Adrenal gland (tissue), 9 donors: ENCODE measurements at regions not wholly inside any gene's neighbourhood (a gene's known extent, or its start where the extent isn't known, plus 50 kb on each side); places are given as distances from the start of the nearest gene placed in this dataset.
A peak's percentile ranks its signal among the peaks of the same experiment; 100 is the strongest.

Experiments
- DNase-seq, 7 donors: peaks; one replicate each; pipeline ENCODE4 v3.0.0-alpha.2; 2019 to 2020
- H3K27ac ChIP-seq, 5 donors: fragments of 200-600 bp; sonication (generic) in 4 of 5; 1 replicate in 3 of 5; 2 replicates in 2 of 5; pipeline versions ENCODE4 v1.5.1 to v1.8.0; 2016 to 2020; ENCODE audit warnings: mild to moderate bottlenecking in 1 of 5
- H3K27me3 ChIP-seq: fragments of 200-600 bp; 2 replicates; pipeline ENCODE4 v1.8.0; 2021
- H3K36me3 ChIP-seq, 2 donors: fragments of 200-600 bp; replicated peaks in 1 of 2; 1 replicate in 1 of 2; 2 replicates in 1 of 2; pipeline versions ENCODE4 v1.5.1 to v1.8.0; 2018 to 2022
- H3K4me1 ChIP-seq, 2 donors: fragments of 200-600 bp; replicated peaks in 1 of 2; 1 replicate in 1 of 2; 2 replicates in 1 of 2; pipeline versions ENCODE4 v1.5.1 to v1.8.0; 2018 to 2021
- H3K4me3 ChIP-seq, 4 donors: fragments of 200-600 bp; sonication (generic) in 3 of 4; one replicate each; pipeline ENCODE4 v1.5.1; 2016 to 2018
- H3K9me3 ChIP-seq, 3 donors: fragments of 200-600 bp; sonication (generic) in 1 of 3; replicated peaks in 1 of 3; 1 replicate in 2 of 3; 2 replicates in 1 of 3; pipeline versions ENCODE4 v1.5.1 to v1.8.0; 2016 to 2021
- CTCF ChIP-seq, 6 experiments: fragments of 450-650 bp in 4 of 6; fragments of 200-600 bp in 2 of 6; sonication (generic) in 1 of 6; IDR thresholded peaks; 1 replicate in 5 of 6; 2 replicates in 1 of 6; pipeline versions ENCODE4 v1.5.1 to v1.8.0; 2016 to 2021; ENCODE audit warnings: antibody characterized with exemption in 6 of 6, mild to moderate bottlenecking in 2 of 6, moderate library complexity in 1 of 6
- POLR2A ChIP-seq, 2 donors: fragments of 450-650 bp; IDR thresholded peaks; one replicate each; pipeline ENCODE4 v1.6.1; 2017; ENCODE audit warnings: antibody characterized with exemption in 2 of 2, mild to moderate bottlenecking in 2 of 2, moderate library complexity in 1 of 2
- WGBS, 4 donors: extraction: QIAGEN DNeasy Blood & Tissue Kit in 2 of 4; methylation state at CpG; one replicate each; pipeline versions ENCODE4 v1.1.5 to v1.1.7; 2013 to 2017; 5-methylcytosine and 5-hydroxymethylcytosine counted together
- intact Hi-C, 2 donors: fragments of 100-400 bp; cut with DNase I; formaldehyde crosslinking; loops; one replicate each; pipeline versions ENCODE4 v1.14.1 to v1.15.0; 2022 to 2023
- donor health status: healthy with polysubstance abuse.
- donor health status: Bipolar disorder and iron deficiency.
- donor health status: DM: yes; HTN: yes; CAD: no.
- donor health status: DM: no; HTN: no; CAD: no.
- donor health status: DM: no; HTN: no; CAD: no.

GRCh38 chr13:90806892-90807291, 540.6 kb upstream of the MIR17HG start:
- intact Hi-C loops: no loop called here
- H3K27ac ChIP-seq: no peak overlapping the region
- WGBS, 4 donors: 71 to 89% (median 84%) methylated on average over 2 of the region's 2 CpGs
- TF ChIP-seq POLR2A (IDR thresholded peaks at IDR 0.05): no peak
- TF ChIP-seq CTCF (IDR thresholded peaks at IDR 0.05): no peak
- no peak overlapping the region for H3K4me3 ChIP-seq
- no peaks in the 10 kb centered on the region for H3K27me3 ChIP-seq
- DNase-seq: no peak
- H3K9me3 ChIP-seq: no peaks in the 10 kb centered on the region
- no peaks in the 10 kb centered on the region for H3K36me3 ChIP-seq
- H3K4me1 ChIP-seq: no peaks in the 10 kb centered on the region

GRCh38 chr13:90808838-90809237, 538.6 kb upstream of the MIR17HG start:
- Histone ChIP-seq H3K27ac (no peak overlapping the region), H3K4me1 (no peaks in the 10 kb centered on the region), H3K27me3 (no peaks in the 10 kb centered on the region), H3K36me3 (no peaks in the 10 kb centered on the region), H3K4me3 (no peak overlapping the region), H3K9me3 (no peaks in the 10 kb centered on the region)
- intact Hi-C loops: no loop called here
- DNase-seq: no peak
- TF ChIP-seq CTCF (IDR thresholded peaks at IDR 0.05) (no peak), POLR2A (IDR thresholded peaks at IDR 0.05) (no peak)

- DNase-seq: no peak
- no peaks in the 10 kb centered on the region for H3K9me3 ChIP-seq
- no peaks in the 10 kb centered on the region for H3K27me3 ChIP-seq
- no peak overlapping the region for H3K27ac ChIP-seq
- H3K4me1 ChIP-seq: no peaks in the 10 kb centered on the region
- H3K4me3 ChIP-seq: no peak overlapping the region
- intact Hi-C loops: no loop called here
- TF ChIP-seq POLR2A (IDR thresholded peaks at IDR 0.05) (no peak), CTCF (IDR thresholded peaks at IDR 0.05) (no peak)
- no peaks in the 10 kb centered on the region for H3K36me3 ChIP-seq
- WGBS, 4 donors: 54 to 76% (median 64%) methylated on average over 2 of the region's 2 CpGs
Observed at GRCh38 chr13:90824032-90824431, 523.5 kb upstream of the MIR17HG start.

- H3K27ac ChIP-seq: no peak overlapping the region
- no peaks in the 10 kb centered on the region for H3K9me3 ChIP-seq
- no peaks in the 10 kb centered on the region for H3K4me1 ChIP-seq
- H3K4me3 ChIP-seq: peak overlapping the region in 1 of 4 donors; percentile 4
- intact Hi-C loops: no loop called here
- WGBS, 4 donors: 92 to 95% (median 93%) methylated on average over 2 of the region's 2 CpGs
- no peaks in the 10 kb centered on the region for H3K27me3 ChIP-seq
- no peaks in the 10 kb centered on the region for H3K36me3 ChIP-seq
- no peak for DNase-seq
- TF ChIP-seq POLR2A (IDR thresholded peaks at IDR 0.05) (no peak), CTCF (IDR thresholded peaks at IDR 0.05) (no peak)
Observed at GRCh38 chr13:90826688-90827087, 520.8 kb upstream of the MIR17HG start.
